Stimulated activated CD8-positive, alpha-beta memory T cell treated with anti-CD3 and anti-CD28 coated beads, Interleukin-2, amount 100 ng/mL, for 1 hour (primary cell): ENCODE measurements at regions not wholly inside any gene's neighbourhood (a gene's known extent, or its start where the extent isn't known, plus 50 kb on each side); places are given as distances from the start of the nearest gene placed in this dataset.
A peak's percentile ranks its signal among the peaks of the same experiment; 100 is the strongest.

Source experiments
- DNase-seq, 2 donors: peaks; one replicate each; pipeline ENCODE4 v3.0.0-alpha.2; 2020; ENCODE audit warnings: low read depth in 2 of 2

- no peak for DNase-seq
Observed at GRCh38 chr1:184919892-184920291, 54.4 kb downstream of the NIBAN1 start.

- no peak for DNase-seq
Observed at GRCh38 chr1:184915463-184916090, 58.7 kb downstream of the NIBAN1 start.

GRCh38 chr1:184914149-184914548, 60.2 kb downstream of the NIBAN1 start:
- DNase-seq, result no peak

GRCh38 chr1:184912392-184912791, 61.9 kb downstream of the NIBAN1 start:
- no peak for DNase-seq

GRCh38 chr1:184911830-184912229, 62.5 kb downstream of the NIBAN1 start:
- no peak for DNase-seq

- no peak for DNase-seq
Observed at GRCh38 chr1:184911103-184911745, 63.1 kb downstream of the NIBAN1 start.

GRCh38 chr1:184910691-184911091, 63.6 kb downstream of the NIBAN1 start:
- DNase-seq, result no peak

- no peak for DNase-seq
Observed at GRCh38 chr1:184910005-184910404, 64.3 kb downstream of the NIBAN1 start.

- no peak for DNase-seq
Observed at GRCh38 chr1:184909019-184909418, 65.3 kb downstream of the NIBAN1 start.

GRCh38 chr1:184908506-184908905, 65.8 kb downstream of the NIBAN1 start:
- DNase-seq, result no peak

- DNase-seq, result no peak
Observed at GRCh38 chr1:184907500-184907899, 66.8 kb downstream of the NIBAN1 start.

GRCh38 chr1:184906761-184907160, 67.5 kb downstream of the NIBAN1 start:
- no peak for DNase-seq

- DNase-seq, result no peak
Observed at GRCh38 chr1:184905601-184906322, 68.5 kb downstream of the NIBAN1 start.

- no peak for DNase-seq
Observed at GRCh38 chr1:184903111-184903692, 71.1 kb downstream of the NIBAN1 start.

GRCh38 chr1:184900507-184900906, 73.8 kb downstream of the NIBAN1 start:
- DNase-seq, result no peak

GRCh38 chr1:184896000-184896399, 78.3 kb downstream of the NIBAN1 start:
- no peak for DNase-seq

GRCh38 chr1:184895086-184895485, 79.2 kb downstream of the NIBAN1 start:
- DNase-seq, result no peak

- DNase-seq, result no peak
Observed at GRCh38 chr1:184893695-184894094, 80.6 kb downstream of the NIBAN1 start.

GRCh38 chr1:184892116-184892515, 82.2 kb downstream of the NIBAN1 start:
- no peak for DNase-seq

- DNase-seq, result no peak
Observed at GRCh38 chr1:184891440-184891839, 82.9 kb downstream of the NIBAN1 start.

- peak in 1 of 2 donors; percentile 3 for DNase-seq
Observed at GRCh38 chr1:184890539-184890973, 83.8 kb downstream of the NIBAN1 start.

GRCh38 chr1:184889902-184890301, 84.4 kb downstream of the NIBAN1 start:
- no peak for DNase-seq

- no peak for DNase-seq
Observed at GRCh38 chr1:184889166-184889565, 85.1 kb downstream of the NIBAN1 start.
